Transverse colon (tissue), 4 donors: ENCODE measurements at regions not wholly inside any gene's neighbourhood (a gene's known extent, or its start where the extent isn't known, plus 50 kb on each side); places are given as distances from the start of the nearest gene placed in this dataset.

Experiments used
- DNase-seq: peaks from one replicate; pipeline ENCODE4 v3.0.0-alpha.2; 2019
- H3K27ac ChIP-seq, 4 donors: fragments of 200-600 bp; sonication (generic); 2 replicates each; pipeline ENCODE4 v1.5.1; 2016 to 2018; ENCODE audit warnings: inconsistent platforms in 4 of 4
- H3K27me3 ChIP-seq: fragments of 200-600 bp; sonication (generic); 2 replicates; pipeline ENCODE4 v1.5.1; 2017; ENCODE audit warnings: inconsistent platforms
- H3K36me3 ChIP-seq, 4 donors: fragments of 200-600 bp; sonication (generic); 2 replicates each; pipeline ENCODE4 v1.5.1; 2017 to 2019; ENCODE audit warnings: inconsistent platforms in 4 of 4
- H3K4me1 ChIP-seq, 4 donors: fragments of 200-600 bp; sonication (generic); 2 replicates each; pipeline ENCODE4 v1.5.1; 2017 to 2020; ENCODE audit warnings: inconsistent platforms in 4 of 4
- H3K4me3 ChIP-seq, 4 donors: fragments of 200-600 bp; sonication (generic); 1 replicate in 1 of 4; 2 replicates in 3 of 4; pipeline versions ENCODE4 v1.5.1 to v1.6.1; 2017 to 2019; ENCODE audit warnings: inconsistent platforms in 4 of 4
- H3K9me3 ChIP-seq, 2 donors: fragments of 200-600 bp; sonication (generic); 2 replicates each; pipeline ENCODE4 v1.5.1; 2017 to 2019; ENCODE audit warnings: inconsistent platforms in 2 of 2
- CTCF ChIP-seq, 5 experiments: fragments of 200-600 bp in 3 of 5; fragments of 450-650 bp in 2 of 5; sonication (generic) in 3 of 5; IDR thresholded peaks; 1 replicate in 2 of 5; 2 replicates in 3 of 5; pipeline ENCODE4 v1.5.1; 2016 to 2017; ENCODE audit warnings: antibody characterized with exemption in 5 of 5, inconsistent platforms in 3 of 5, mild to moderate bottlenecking in 2 of 5, moderate library complexity in 1 of 5
- EP300 ChIP-seq: sonication (generic); formaldehyde crosslinking; IDR thresholded peaks from one replicate; pipeline ENCODE4 v1.6.1; 2017; ENCODE audit warnings: antibody characterized with exemption, low read depth
- POLR2A ChIP-seq: fragments of 450-650 bp; IDR thresholded peaks from one replicate; pipeline ENCODE4 v1.6.1; 2016; ENCODE audit warnings: antibody characterized with exemption, mild to moderate bottlenecking, moderate library complexity
- POLR2AphosphoS5 ChIP-seq, 3 donors: sonication (generic); formaldehyde crosslinking; IDR thresholded peaks; one replicate each; pipeline ENCODE4 v1.6.1; 2016; ENCODE audit warnings: antibody characterized with exemption in 3 of 3
- WGBS, 2 donors: methylation state at CpG; one replicate each; pipeline ENCODE4 v1.1.5; 2018; ENCODE audit warnings: low coverage in 1 of 2; 5-methylcytosine and 5-hydroxymethylcytosine counted together
- in situ Hi-C, 4 donors: fragments of 200-750 bp; cut with MboI; loops; one replicate each; pipeline versions ENCODE4 v1.15.0 to v1.15.1; 2017; ENCODE audit warnings: low sequenced_read_pairs in 3 of 4, low pct_ligation_motif_present in 1 of 4, low pct_unique_long_range_greater_than_20kb in 1 of 4
- intact Hi-C: fragments of 100-400 bp; cut with DNase I; formaldehyde crosslinking; loops from one replicate; pipeline ENCODE4 v1.15.1; 2023; ENCODE audit warnings: low total_unique reads

- Histone ChIP-seq H3K4me3 (no peak overlapping the region), H3K9me3 (no peaks in the 10 kb centered on the region), H3K4me1 (no peaks in the 10 kb centered on the region), H3K36me3 (no peaks in the 10 kb centered on the region), H3K27ac (no peak overlapping the region), H3K27me3 (no peaks in the 10 kb centered on the region)
- in situ Hi-C loops = no loop called here
- WGBS, 2 donors = 87 to 88% methylated on average over 8 to 27 of the region's 27 CpGs
- no peak for DNase-seq
- TF ChIP-seq EP300 = no peak
- TF ChIP-seq POLR2A = no peak
- TF ChIP-seq CTCF (IDR thresholded peaks at IDR 0.05) = no peak
- TF ChIP-seq POLR2AphosphoS5 (IDR thresholded peaks at IDR 0.05) = no peak
- intact Hi-C loops = no loop called here
These were observed 742.8 kb downstream of the FAM181B start for GRCh38 chr11:81990659-81991443.

- no peaks in the 10 kb centered on the region for H3K9me3 ChIP-seq
- H3K4me1 ChIP-seq = no peaks in the 10 kb centered on the region
- no peak for TF ChIP-seq EP300
- TF ChIP-seq POLR2AphosphoS5 (IDR thresholded peaks at IDR 0.05) = no peak
- no peak for TF ChIP-seq POLR2A
- no peak for TF ChIP-seq CTCF (IDR thresholded peaks at IDR 0.05)
- no peaks in the 10 kb centered on the region for H3K27me3 ChIP-seq
- intact Hi-C loops (no loop called here), in situ Hi-C loops (no loop called here)
- no peak overlapping the region for H3K4me3 ChIP-seq
- H3K27ac ChIP-seq = no peak overlapping the region
- H3K36me3 ChIP-seq = no peaks in the 10 kb centered on the region
- WGBS, 2 donors = 54 to 68% methylated on average over 3 of the region's 3 CpGs
- DNase-seq = no peak
These were observed 744.6 kb downstream of the FAM181B start for GRCh38 chr11:81989093-81989492.

- intact Hi-C loops = no loop called here
- WGBS, 2 donors = 43 to 56% methylated on average over 3 of the region's 3 CpGs
- Histone ChIP-seq H3K36me3 (no peaks in the 10 kb centered on the region), H3K4me3 (no peak overlapping the region), H3K4me1 (no peaks in the 10 kb centered on the region), H3K9me3 (no peaks in the 10 kb centered on the region), H3K27ac (no peak overlapping the region), H3K27me3 (no peaks in the 10 kb centered on the region)
- TF ChIP-seq CTCF (IDR thresholded peaks at IDR 0.05) = no peak
- no peak for TF ChIP-seq EP300
- TF ChIP-seq POLR2A = no peak
- no peak for TF ChIP-seq POLR2AphosphoS5 (IDR thresholded peaks at IDR 0.05)
- no peak for DNase-seq
- in situ Hi-C loops = no loop called here
These were observed 745.7 kb downstream of the FAM181B start for GRCh38 chr11:81987829-81988472.

- in situ Hi-C loops (no loop called here), intact Hi-C loops (no loop called here)
- H3K36me3 ChIP-seq = no peaks in the 10 kb centered on the region
- no peaks in the 10 kb centered on the region for H3K9me3 ChIP-seq
- no peaks in the 10 kb centered on the region for H3K4me1 ChIP-seq
- 83% methylated on average over 30 of the region's 31 CpGs; no CpG with 5 or more reads in 1 of the 2 donors for WGBS, 2 donors
- H3K4me3 ChIP-seq = no peak overlapping the region
- no peak overlapping the region for H3K27ac ChIP-seq
- DNase-seq = no peak
- no peaks in the 10 kb centered on the region for H3K27me3 ChIP-seq
- TF ChIP-seq CTCF (IDR thresholded peaks at IDR 0.05) (no peak), POLR2AphosphoS5 (IDR thresholded peaks at IDR 0.05) (no peak), EP300 (no peak), POLR2A (no peak)
These were observed 747.0 kb downstream of the FAM181B start for GRCh38 chr11:81986556-81987161.
